A549 (cell line): ENCODE measurements at regions not wholly inside any gene's neighbourhood (a gene's known extent, or its start where the extent isn't known, plus 50 kb on each side); places are given as distances from the start of the nearest gene placed in this dataset.

Source experiments
- ATAC-seq, 2 experiments: fragments of 200-7000 bp in 1 of 2; fragments of >200 bp in 1 of 2; cut with Nextera tagmentation in 1 of 2; cut with Tn5 transposase in 1 of 2; 3 replicates each; pipeline versions ENCODE4 v1.8.0 to v1.9.1; 2018 to 2020; ENCODE audit warnings: mild to moderate bottlenecking in 1 of 2, moderate library complexity in 1 of 2
- CTCF ChIA-PET: fragments of 300-600 bp; sonication (Branson Sonifier 250); formaldehyde crosslinking; extraction: SDS; loops from one replicate; lab custom pipeline; 2021; ENCODE audit warnings: antibody characterized with exemption, inconsistent platforms; lab: Yijun Ruan, JAX
- POLR2A ChIA-PET: fragments of 350-600 bp; formaldehyde crosslinking; extraction: SDS; loops from one replicate; lab custom pipeline; 2021; ENCODE audit warnings: antibody characterized with exemption, inconsistent platforms; lab: Yijun Ruan, JAX
- DNase-seq, 2 experiments: peaks; one replicate each; pipeline versions ENCODE4 v3.0.0 to v3.0.0-alpha.2; 2011 to 2016; ENCODE audit warnings: low read depth in 1 of 2, low spot score in 1 of 2
- FAIRE-seq: peaks from 2 replicates; lab custom pipeline; 2011; peaks lifted over from hg19 to GRCh38; lab: Jason Lieb, UNC
- H3K27ac ChIP-seq, 2 experiments: fragments of >200 bp; sonication (Bioruptor Twin); formaldehyde crosslinking; 3 replicates each; pipeline ENCODE4 v1.5.1; 2016 to 2017
- H3K4me1 ChIP-seq: fragments of >200 bp; sonication (Bioruptor Twin); formaldehyde crosslinking; 3 replicates; pipeline ENCODE4 v1.6.1; 2016
- H3K4me2 ChIP-seq: fragments of >200 bp; sonication (Bioruptor Twin); formaldehyde crosslinking; 3 replicates; pipeline ENCODE4 v1.6.1; 2016
- H3K4me3 ChIP-seq: fragments of >200 bp; sonication (Bioruptor Twin); formaldehyde crosslinking; 3 replicates; pipeline ENCODE4 v1.5.1; 2016
- H3K9me3 ChIP-seq: fragments of >200 bp; sonication (Bioruptor Twin); formaldehyde crosslinking; 3 replicates; pipeline ENCODE4 v1.6.1; 2016
- CEBPB ChIP-seq, 2 experiments: fragments of >200 bp in 1 of 2; sonication (Bioruptor Twin) in 1 of 2; formaldehyde crosslinking in 1 of 2; IDR thresholded peaks; 2 replicates each; pipeline ENCODE4 v1.6.1; 2012 to 2016
- CHD4 ChIP-seq: fragments of 200-600 bp; sonication (generic); IDR thresholded peaks from 2 replicates; pipeline ENCODE4 v1.6.1; 2016; ENCODE audit warnings: antibody characterized with exemption, mild to moderate bottlenecking, borderline replicate concordance
- EHF ChIP-seq: fragments of 250-450 bp; sonication (Bioruptor Pico); IDR thresholded peaks from 2 replicates; pipeline ENCODE4 v1.5.0; 2020; ENCODE audit warnings: mild to moderate bottlenecking
- ESRRA ChIP-seq: fragments of 150-350 bp; IDR thresholded peaks from 2 replicates; pipeline ENCODE4 v1.6.1; 2014; ENCODE audit warnings: mild to moderate bottlenecking, low read length, borderline replicate concordance
- HDAC2 ChIP-seq: fragments of 200-600 bp; sonication (generic); IDR thresholded peaks from 2 replicates; pipeline ENCODE4 v1.6.1; 2016
- HEYL ChIP-seq: fragments of 250-450 bp; sonication (Bioruptor Pico); IDR thresholded peaks from 2 replicates; pipeline ENCODE4 v1.8.0; 2021; ENCODE audit warnings: mild to moderate bottlenecking, moderate library complexity
- HOXA7 ChIP-seq: fragments of 250-450 bp; sonication (Bioruptor Pico); IDR thresholded peaks from 2 replicates; pipeline ENCODE4 v1.5.0; 2020; ENCODE audit warnings: mild to moderate bottlenecking, moderate library complexity
- HOXB13 ChIP-seq: fragments of 250-450 bp; sonication (Bioruptor Pico); IDR thresholded peaks from 2 replicates; pipeline ENCODE4 v1.5.0; 2020; ENCODE audit warnings: low read depth, mild to moderate bottlenecking, moderate library complexity
- JUNB ChIP-seq: fragments of >200 bp; sonication (Bioruptor Twin); formaldehyde crosslinking; IDR thresholded peaks from 2 replicates; pipeline ENCODE4 v1.6.1; 2016
- KDM1A ChIP-seq: fragments of 200-600 bp; sonication (generic); IDR thresholded peaks from 2 replicates; pipeline ENCODE4 v1.6.1; 2016; ENCODE audit warnings: low read depth, mild to moderate bottlenecking
- NFE2L2 ChIP-seq: fragments of 150-350 bp; conservative IDR thresholded peaks from 2 replicates; pipeline ENCODE4 v1.6.1; 2014; ENCODE audit warnings: low read length
- NPAS2 ChIP-seq: fragments of 250-450 bp; sonication (Bioruptor Pico); IDR thresholded peaks from 2 replicates; pipeline ENCODE4 v1.8.0; 2022; ENCODE audit warnings: mild to moderate bottlenecking, moderate library complexity, borderline replicate concordance
- PHF8 ChIP-seq: fragments of 200-600 bp; sonication (generic); IDR thresholded peaks from 2 replicates; pipeline ENCODE4 v1.6.1; 2016; ENCODE audit warnings: low read depth, mild to moderate bottlenecking, antibody characterized with exemption, moderate library complexity, borderline replicate concordance
- RCOR1 ChIP-seq: fragments of 150-350 bp; IDR thresholded peaks from 2 replicates; pipeline ENCODE4 v1.6.1; 2014; ENCODE audit warnings: antibody characterized with exemption, low read length, low read depth
- WGBS: methylation state at CpG from one replicate; pipeline ENCODE4 v1.1.6; 2017; ENCODE audit errors: missing lambda C conversion rate; 5-methylcytosine and 5-hydroxymethylcytosine counted together
- TF ChIP-seq, protein P1 (sequence below): IDR thresholded peaks from 2 replicates; pipeline ENCODE4 v1.6.1; 2012
- TF ChIP-seq, protein P2 (sequence below): fragments of 250-450 bp; sonication (Bioruptor Pico); IDR thresholded peaks from 2 replicates; pipeline ENCODE4 v1.5.0; 2020; ENCODE audit warnings: low read depth, mild to moderate bottlenecking, moderate library complexity
- TF ChIP-seq, protein P3 (sequence below): fragments of 250-450 bp; sonication (Bioruptor Pico); IDR thresholded peaks from 2 replicates; pipeline ENCODE4 v1.5.0; 2021; ENCODE audit warnings: mild to moderate bottlenecking, moderate library complexity, borderline replicate concordance
- TF ChIP-seq, protein P4 (sequence below): IDR thresholded peaks from 2 replicates; pipeline ENCODE4 v1.6.1; 2012; ENCODE audit warnings: low read depth, borderline replicate concordance

DNA sequence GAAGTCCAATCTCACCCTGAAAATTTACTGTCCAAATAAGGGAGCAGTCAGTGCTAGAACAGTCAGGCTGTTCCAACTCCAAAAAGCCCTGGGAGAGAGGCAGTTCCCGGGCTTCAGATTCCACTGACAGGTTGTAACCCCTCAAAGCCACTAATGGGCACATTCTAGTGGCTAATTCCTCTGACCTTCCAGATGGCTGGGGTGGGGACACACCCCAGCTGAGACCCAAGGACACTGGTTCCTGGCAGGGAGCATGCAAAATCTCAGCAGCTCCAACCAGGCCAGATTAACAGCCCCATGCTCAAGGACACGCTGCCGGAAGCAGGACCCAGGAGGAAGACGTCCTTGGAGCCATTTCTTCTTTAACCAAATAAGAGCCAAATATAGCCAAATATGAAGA lies 92.7 kb downstream of the RPL27A start:
- Histone ChIP-seq H3K4me2 (no peak overlapping the region), H3K9me3 (no peaks in the 10 kb centered on the region), H3K4me1 (no peaks in the 10 kb centered on the region), H3K27ac (no peak overlapping the region), H3K4me3 (no peak overlapping the region)
- POLR2A ChIA-PET, result no interaction called here
- 93% methylated on average over 4 of the region's 4 CpGs for WGBS
- FAIRE-seq (no peak), DNase-seq (no peak), ATAC-seq (no peak)
- TF ChIP-seq CHD4 (no peak), HEYL (CRISPR knock-in tag) (no peak), NPAS2 (CRISPR knock-in tag) (no peak), KDM1A (no peak), RCOR1 (no peak), EHF (CRISPR knock-in tag) (no peak)
- TF ChIP-seq, protein P1, sequence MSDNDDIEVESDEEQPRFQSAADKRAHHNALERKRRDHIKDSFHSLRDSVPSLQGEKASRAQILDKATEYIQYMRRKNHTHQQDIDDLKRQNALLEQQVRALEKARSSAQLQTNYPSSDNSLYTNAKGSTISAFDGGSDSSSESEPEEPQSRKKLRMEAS, result no peak
- TF ChIP-seq, protein P2, sequence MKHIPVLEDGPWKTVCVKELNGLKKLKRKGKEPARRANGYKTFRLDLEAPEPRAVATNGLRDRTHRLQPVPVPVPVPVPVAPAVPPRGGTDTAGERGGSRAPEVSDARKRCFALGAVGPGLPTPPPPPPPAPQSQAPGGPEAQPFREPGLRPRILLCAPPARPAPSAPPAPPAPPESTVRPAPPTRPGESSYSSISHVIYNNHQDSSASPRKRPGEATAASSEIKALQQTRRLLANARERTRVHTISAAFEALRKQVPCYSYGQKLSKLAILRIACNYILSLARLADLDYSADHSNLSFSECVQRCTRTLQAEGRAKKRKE (CRISPR knock-in tag), result no peak
- CTCF ChIA-PET, result no interaction called here

DNA sequence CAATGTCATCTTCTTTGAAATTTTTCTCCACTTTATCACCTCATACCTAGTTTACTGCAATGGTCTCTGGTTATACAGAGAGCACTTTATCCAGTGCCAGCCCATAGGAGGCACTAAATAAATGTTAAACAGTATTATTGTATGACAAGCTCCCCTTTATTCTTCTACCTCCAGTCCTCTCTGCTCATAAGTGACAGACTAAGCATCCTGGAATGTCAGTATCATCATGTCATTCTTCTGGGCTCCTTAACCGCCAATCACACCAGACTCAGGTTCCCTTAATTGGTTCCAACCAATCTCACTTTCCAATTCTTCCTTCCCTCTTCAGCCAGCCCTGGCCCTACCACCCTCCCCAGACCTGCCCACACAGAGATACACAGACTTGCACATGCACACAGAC lies 93.1 kb downstream of the RPL27A start:
- no peak overlapping the region for H3K27ac ChIP-seq
- ATAC-seq, result no peak
- WGBS, result 100% methylated on average over 1 of the region's 1 CpG
- CTCF ChIA-PET, result interaction anchor here (1.0 kb wide), 1 partner anchor 139 kb away, joined by 3 read pairs; no protein-coding TSS in a partner anchor
- POLR2A ChIA-PET, result no interaction called here
- H3K9me3 ChIP-seq, result no peaks in the 10 kb centered on the region
- TF ChIP-seq CEBPB (IDR thresholded peaks at IDR 0.05) (no peak), HOXA7 (CRISPR knock-in tag) (no peak), NFE2L2 (no peak)
- TF ChIP-seq, protein P3, sequence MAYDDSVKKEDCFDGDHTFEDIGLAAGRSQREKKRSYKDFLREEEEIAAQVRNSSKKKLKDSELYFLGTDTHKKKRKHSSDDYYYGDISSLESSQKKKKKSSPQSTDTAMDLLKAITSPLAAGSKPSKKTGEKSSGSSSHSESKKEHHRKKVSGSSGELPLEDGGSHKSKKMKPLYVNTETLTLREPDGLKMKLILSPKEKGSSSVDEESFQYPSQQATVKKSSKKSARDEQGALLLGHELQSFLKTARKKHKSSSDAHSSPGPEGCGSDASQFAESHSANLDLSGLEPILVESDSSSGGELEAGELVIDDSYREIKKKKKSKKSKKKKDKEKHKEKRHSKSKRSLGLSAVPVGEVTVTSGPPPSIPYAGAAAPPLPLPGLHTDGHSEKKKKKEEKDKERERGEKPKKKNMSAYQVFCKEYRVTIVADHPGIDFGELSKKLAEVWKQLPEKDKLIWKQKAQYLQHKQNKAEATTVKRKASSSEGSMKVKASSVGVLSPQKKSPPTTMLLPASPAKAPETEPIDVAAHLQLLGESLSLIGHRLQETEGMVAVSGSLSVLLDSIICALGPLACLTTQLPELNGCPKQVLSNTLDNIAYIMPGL (CRISPR knock-in tag), result no peak
- TF ChIP-seq, all 56 proteins: peak for 0
- no peak overlapping the region for H3K4me3 ChIP-seq
- FAIRE-seq (no peak), DNase-seq (no peak)
- H3K4me1 ChIP-seq, result no peaks in the 10 kb centered on the region
- H3K4me2 ChIP-seq, result no peak overlapping the region

DNA sequence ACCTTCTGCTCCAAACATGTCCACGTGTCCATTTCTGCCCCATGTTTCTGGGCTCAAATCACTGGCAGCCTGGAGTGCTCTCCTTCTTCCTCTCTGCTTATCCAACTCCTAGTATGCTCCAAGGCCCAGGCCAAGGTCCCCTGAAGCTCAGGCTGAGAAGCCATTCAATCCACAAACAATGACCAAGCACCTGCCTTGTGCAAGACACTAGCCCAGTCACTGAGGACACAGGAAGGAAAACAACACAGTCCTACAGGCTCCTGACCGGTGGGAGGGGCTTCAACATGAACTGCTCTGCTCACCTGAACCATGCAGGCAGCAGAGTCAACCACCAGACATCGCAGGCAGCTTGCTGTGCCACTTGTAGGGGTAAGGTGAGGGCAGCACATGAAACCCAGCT lies 93.6 kb downstream of the RPL27A start:
- no peak for TF ChIP-seq JUNB
- TF ChIP-seq HDAC2, result no peak
- TF ChIP-seq NPAS2 (CRISPR knock-in tag), result no peak
- TF ChIP-seq, protein P3 (CRISPR knock-in tag), result no peak
- no peak for TF ChIP-seq PHF8
- TF ChIP-seq CEBPB (IDR thresholded peaks at IDR 0.05), result no peak
- TF ChIP-seq ESRRA, result no peak
- TF ChIP-seq HOXB13 (CRISPR knock-in tag), result no peak
- TF ChIP-seq, protein P4, sequence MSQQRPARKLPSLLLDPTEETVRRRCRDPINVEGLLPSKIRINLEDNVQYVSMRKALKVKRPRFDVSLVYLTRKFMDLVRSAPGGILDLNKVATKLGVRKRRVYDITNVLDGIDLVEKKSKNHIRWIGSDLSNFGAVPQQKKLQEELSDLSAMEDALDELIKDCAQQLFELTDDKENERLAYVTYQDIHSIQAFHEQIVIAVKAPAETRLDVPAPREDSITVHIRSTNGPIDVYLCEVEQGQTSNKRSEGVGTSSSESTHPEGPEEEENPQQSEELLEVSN, result no peak
- TF ChIP-seq, all 56 proteins: peak for 0
- no peak for ATAC-seq
- Histone ChIP-seq H3K4me2 (no peak overlapping the region), H3K4me1 (no peaks in the 10 kb centered on the region), H3K9me3 (no peaks in the 10 kb centered on the region), H3K4me3 (no peak overlapping the region), H3K27ac (no peak overlapping the region)
- no peak for FAIRE-seq
- ChIA-PET POLR2A (no interaction called here), CTCF (interaction anchor here (1.0 kb wide), 1 partner anchor 139 kb away, joined by 3 read pairs; no protein-coding TSS in a partner anchor)
- 62% methylated on average over 3 of the region's 3 CpGs for WGBS
- DNase-seq, result no peak
